ENCODE measurements at regions not wholly inside any gene's neighbourhood (a gene's known extent, or its start where the extent isn't known, plus 50 kb on each side); places are given as distances from the start of the nearest gene placed in this dataset.

GRCh38 chrX:140860718-140861117, 141.7 kb upstream of the SPANXB1 start:
- TF ChIP-seq CTCF (tag by site-specific recombination; IDR thresholded peaks at IDR 0.05) (no peak), ZNF121 (tag by site-specific recombination; IDR thresholded peaks at IDR 0.05) (no peak), ZNF274 (IDR thresholded peaks at IDR 0.05; ENCODE audit: low read length) (no peak), ZNF274 (tag by site-specific recombination; IDR thresholded peaks at IDR 0.05; ENCODE audit: borderline replicate concordance) (no peak), ZNF610 (tag by site-specific recombination; IDR thresholded peaks at IDR 0.05; ENCODE audit: borderline replicate concordance) (no peak), ZNF561 (tag by site-specific recombination; IDR thresholded peaks at IDR 0.05; ENCODE audit: borderline replicate concordance) (no peak), TRIM28 (IDR thresholded peaks at IDR 0.05; ENCODE audit: borderline replicate concordance, low read length) (no peak), ZNF24 (tag by site-specific recombination; IDR thresholded peaks at IDR 0.05) (no peak), ZNF114 (tag by site-specific recombination; IDR thresholded peaks at IDR 0.05) (no peak), ZNF175 (tag by site-specific recombination; IDR thresholded peaks at IDR 0.05) (no peak), ZNF362 (tag by site-specific recombination; IDR thresholded peaks at IDR 0.05) (no peak), REST (tag by site-specific recombination; IDR thresholded peaks at IDR 0.05) (no peak), TCF7L2 (IDR thresholded peaks at IDR 0.05; ENCODE audit: borderline replicate concordance, low read depth, low read length) (no peak)
